ENCODE measurements at regions not wholly inside any gene's neighbourhood (a gene's known extent, or its start where the extent isn't known, plus 50 kb on each side); places are given as distances from the start of the nearest gene placed in this dataset.

GRCh38 chr2:121917143-121917542 lies 161.7 kb downstream of the TSN start:
- TF ChIP-seq CTCF (IDR thresholded peaks at IDR 0.05; ENCODE audit: low read depth, low read length, poor library complexity, severe bottlenecking) (no peak), EZH2phosphoT487 (IDR thresholded peaks at IDR 0.05; ENCODE audit: borderline replicate concordance, low read length) (no peak)
